SK-N-SH (cell line): ENCODE measurements at regions not wholly inside any gene's neighbourhood (a gene's known extent, or its start where the extent isn't known, plus 50 kb on each side); places are given as distances from the start of the nearest gene placed in this dataset.

Experiments
- EP300 ChIP-seq, 2 experiments: IDR thresholded peaks; 2 replicates each; pipeline versions ENCODE4 v1.4.0 to v1.6.1; 2012; ENCODE audit warnings: borderline replicate concordance in 1 of 2, low read depth in 1 of 2, low read length in 1 of 2
- MXI1 ChIP-seq: IDR thresholded peaks from 2 replicates; pipeline ENCODE4 v1.6.1; 2012; ENCODE audit warnings: mild to moderate bottlenecking, low read depth, low read length, improper control_type of control experiment
- NRF1 ChIP-seq: IDR thresholded peaks from 2 replicates; pipeline ENCODE4 v1.6.1; 2012; ENCODE audit warnings: low read depth, mild to moderate bottlenecking, low read length
- POLR2AphosphoS5 ChIP-seq: IDR thresholded peaks from 2 replicates; pipeline ENCODE4 v1.6.1; 2012; ENCODE audit warnings: low read depth, low read length
- RAD21 ChIP-seq: IDR thresholded peaks from 2 replicates; pipeline ENCODE4 v1.6.1; 2012; ENCODE audit warnings: mild to moderate bottlenecking, low read length
- RFX5 ChIP-seq: IDR thresholded peaks from 2 replicates; pipeline ENCODE4 v1.6.1; 2012; ENCODE audit warnings: mild to moderate bottlenecking, improper control_type of control experiment, low read length
- RXRA ChIP-seq: IDR thresholded peaks from 2 replicates; pipeline ENCODE4 v1.4.0; 2012; ENCODE audit warnings: low read depth, mild to moderate bottlenecking, borderline replicate concordance
- SMC3 ChIP-seq: IDR thresholded peaks from 2 replicates; pipeline ENCODE4 v1.6.1; 2012; ENCODE audit warnings: low read depth, low read length, improper control_type of control experiment
- TAF1 ChIP-seq: IDR thresholded peaks from 2 replicates; pipeline ENCODE4 v1.6.1; 2012; ENCODE audit warnings: low read depth, mild to moderate bottlenecking, low read length, moderate library complexity, borderline replicate concordance
- TCF12 ChIP-seq: IDR thresholded peaks from 2 replicates; pipeline ENCODE4 v1.4.0; 2012
- USF2 ChIP-seq: fragments of 150-350 bp; IDR thresholded peaks from 2 replicates; pipeline ENCODE4 v1.6.1; 2017; ENCODE audit warnings: antibody characterized with exemption, low read length, low read depth, borderline replicate concordance
- TF ChIP-seq, protein P1 (sequence below): IDR thresholded peaks from 2 replicates; pipeline ENCODE4 v1.4.0; 2012; ENCODE audit warnings: low read depth
- TF ChIP-seq, protein P2 (sequence below): fragments of 200-600 bp; sonication (generic); IDR thresholded peaks from 2 replicates; pipeline ENCODE4 v1.6.1; 2017; ENCODE audit warnings: antibody characterized with exemption, mild to moderate bottlenecking, moderate library complexity

GRCh38 chr15:58311556-58311955, 120.2 kb upstream of the LIPC start:
- TF ChIP-seq, protein P1, sequence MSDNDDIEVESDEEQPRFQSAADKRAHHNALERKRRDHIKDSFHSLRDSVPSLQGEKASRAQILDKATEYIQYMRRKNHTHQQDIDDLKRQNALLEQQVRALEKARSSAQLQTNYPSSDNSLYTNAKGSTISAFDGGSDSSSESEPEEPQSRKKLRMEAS = no peak
- TF ChIP-seq RFX5 (no peak), MXI1 (no peak), TCF12 (no peak), NRF1 (no peak), RXRA (no peak), SMC3 (no peak), RAD21 (no peak), TAF1 (no peak), USF2 (no peak), POLR2AphosphoS5 (no peak), EP300 (IDR thresholded peaks at IDR 0.05; ENCODE audit: borderline replicate concordance in 1 of 2, low read depth in 1 of 2, low read length in 1 of 2) (no peak)
- TF ChIP-seq, protein P2, sequence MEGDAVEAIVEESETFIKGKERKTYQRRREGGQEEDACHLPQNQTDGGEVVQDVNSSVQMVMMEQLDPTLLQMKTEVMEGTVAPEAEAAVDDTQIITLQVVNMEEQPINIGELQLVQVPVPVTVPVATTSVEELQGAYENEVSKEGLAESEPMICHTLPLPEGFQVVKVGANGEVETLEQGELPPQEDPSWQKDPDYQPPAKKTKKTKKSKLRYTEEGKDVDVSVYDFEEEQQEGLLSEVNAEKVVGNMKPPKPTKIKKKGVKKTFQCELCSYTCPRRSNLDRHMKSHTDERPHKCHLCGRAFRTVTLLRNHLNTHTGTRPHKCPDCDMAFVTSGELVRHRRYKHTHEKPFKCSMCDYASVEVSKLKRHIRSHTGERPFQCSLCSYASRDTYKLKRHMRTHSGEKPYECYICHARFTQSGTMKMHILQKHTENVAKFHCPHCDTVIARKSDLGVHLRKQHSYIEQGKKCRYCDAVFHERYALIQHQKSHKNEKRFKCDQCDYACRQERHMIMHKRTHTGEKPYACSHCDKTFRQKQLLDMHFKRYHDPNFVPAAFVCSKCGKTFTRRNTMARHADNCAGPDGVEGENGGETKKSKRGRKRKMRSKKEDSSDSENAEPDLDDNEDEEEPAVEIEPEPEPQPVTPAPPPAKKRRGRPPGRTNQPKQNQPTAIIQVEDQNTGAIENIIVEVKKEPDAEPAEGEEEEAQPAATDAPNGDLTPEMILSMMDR = no peak
